ENCODE measurements at regions not wholly inside any gene's neighbourhood (a gene's known extent, or its start where the extent isn't known, plus 50 kb on each side); places are given as distances from the start of the nearest gene placed in this dataset.

GRCh38 chr6:88368071-88368787 is 202.1 kb upstream of the CNR1 start:
- TF ChIP-seq EP300 (IDR thresholded peaks at IDR 0.05) = peak; percentile 7 to 83 (median 41)
- TF ChIP-seq POLR2A (IDR thresholded peaks at IDR 0.05) = no peak
- TF ChIP-seq POLR2AphosphoS5 (IDR thresholded peaks at IDR 0.05) = peak in 1 of 4 donors; percentile 50
- TF ChIP-seq CTCF (IDR thresholded peaks at IDR 0.05) = no peak
- DNase-seq = no peak
- H3K36me3 ChIP-seq = no peaks in the 10 kb centered on the region
- peak overlapping the region in 1 of 4 donors; percentile 3 for H3K27ac ChIP-seq
- no peaks in the 10 kb centered on the region for H3K4me1 ChIP-seq
- no peaks in the 10 kb centered on the region for H3K27me3 ChIP-seq
- H3K9me3 ChIP-seq = no peaks in the 10 kb centered on the region
- no peak overlapping the region for H3K4me3 ChIP-seq
- 84 to 86% methylated on average over 2 of the region's 2 CpGs for WGBS, 2 donors
- intact Hi-C loops (cut with DNase I) = no loop called here

GRCh38 chr6:88367248-88367647 is 201.1 kb upstream of the CNR1 start:
- WGBS, 2 donors = 7 to 11% methylated on average over 1 of the region's 1 CpG
- H3K27me3 ChIP-seq = no peaks in the 10 kb centered on the region
- no peak for TF ChIP-seq POLR2A (IDR thresholded peaks at IDR 0.05)
- intact Hi-C loops (cut with DNase I) = no loop called here
- H3K4me3 ChIP-seq = no peak overlapping the region
- no peaks in the 10 kb centered on the region for H3K4me1 ChIP-seq
- no peak overlapping the region for H3K27ac ChIP-seq
- DNase-seq = no peak
- no peaks in the 10 kb centered on the region for H3K9me3 ChIP-seq
- no peaks in the 10 kb centered on the region for H3K36me3 ChIP-seq

- Histone ChIP-seq H3K9me3 (no peaks in the 10 kb centered on the region), H3K27ac (no peak overlapping the region), H3K4me1 (no peaks in the 10 kb centered on the region), H3K36me3 (no peaks in the 10 kb centered on the region), H3K27me3 (no peaks in the 10 kb centered on the region), H3K4me3 (no peak overlapping the region)
- intact Hi-C loops (cut with DNase I) = no loop called here
- WGBS, 2 donors = 59 to 70% methylated on average over 2 of the region's 2 CpGs
- no peak for DNase-seq
- TF ChIP-seq POLR2AphosphoS5 (IDR thresholded peaks at IDR 0.05) (no peak), POLR2A (IDR thresholded peaks at IDR 0.05) (no peak), EP300 (IDR thresholded peaks at IDR 0.05) (no peak), CTCF (IDR thresholded peaks at IDR 0.05) (no peak)
These were observed 200.5 kb upstream of the CNR1 start for GRCh38 chr6:88366672-88367071.

DNA sequence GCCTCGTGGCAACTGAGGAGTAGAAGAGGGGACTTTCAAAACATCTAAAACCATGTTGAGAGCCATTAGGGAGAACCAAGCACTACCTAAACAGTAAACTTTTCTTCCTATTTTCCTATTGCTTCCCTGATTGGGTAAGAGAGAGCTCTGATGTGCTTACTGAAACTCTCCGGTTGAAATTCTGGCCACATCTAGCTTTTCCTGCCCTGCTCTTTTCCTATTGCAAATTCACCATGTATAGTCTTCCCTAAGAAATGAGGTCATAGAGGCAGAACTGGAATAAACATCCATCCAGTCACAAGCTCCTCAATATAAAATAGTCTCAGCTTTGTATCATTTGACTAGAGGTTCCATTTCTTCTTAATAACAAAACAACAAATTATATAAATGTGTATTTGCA is 199.5 kb upstream of the CNR1 start:
- intact Hi-C loops (cut with DNase I) = no loop called here
- Histone ChIP-seq H3K4me1 (peaks cover 0 to 7% (median 0%) of the 10 kb centered on the region in 4 donors), H3K4me3 (no peak overlapping the region), H3K27me3 (no peaks in the 10 kb centered on the region), H3K9me3 (no peaks in the 10 kb centered on the region), H3K27ac (no peak overlapping the region), H3K36me3 (no peaks in the 10 kb centered on the region)
- no peak for TF ChIP-seq CTCF (IDR thresholded peaks at IDR 0.05)
- DNase-seq = no peak
- WGBS, 2 donors = 73 to 86% methylated on average over 2 of the region's 2 CpGs

DNA sequence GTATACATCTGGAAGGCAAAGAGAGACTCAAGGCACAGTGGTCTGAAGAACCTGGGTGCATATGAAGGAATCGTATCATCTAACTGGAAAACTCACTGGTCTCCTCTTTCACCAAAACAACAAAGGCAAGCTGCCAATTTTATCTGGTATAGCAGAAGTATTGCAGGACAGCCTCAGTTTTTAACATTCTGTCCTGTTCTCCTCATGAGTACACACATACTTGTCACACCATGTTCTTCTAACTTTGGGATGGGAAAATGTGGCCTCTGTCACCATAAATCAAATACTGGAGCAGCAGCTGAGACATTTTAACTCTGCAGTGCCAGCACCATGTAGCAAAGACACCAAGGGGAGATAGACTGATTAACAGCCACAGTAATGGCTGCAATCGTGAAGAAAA is 199.1 kb upstream of the CNR1 start:
- Histone ChIP-seq H3K9me3 (no peaks in the 10 kb centered on the region), H3K27me3 (no peaks in the 10 kb centered on the region), H3K36me3 (no peaks in the 10 kb centered on the region), H3K4me3 (no peak overlapping the region), H3K4me1 (peaks cover 0 to 11% (median 2%) of the 10 kb centered on the region in 4 donors), H3K27ac (no peak overlapping the region)
- intact Hi-C loops (cut with DNase I) = no loop called here
- 82 to 88% methylated on average over 2 of the region's 2 CpGs for WGBS, 2 donors
- peak in 3 of 4 donors; percentile 12 to 35 (median 20) for TF ChIP-seq POLR2AphosphoS5 (IDR thresholded peaks at IDR 0.05)
- no peak for TF ChIP-seq CTCF (IDR thresholded peaks at IDR 0.05)
- peak in 2 of 4 donors; percentile 67 to 83 for TF ChIP-seq EP300 (IDR thresholded peaks at IDR 0.05)
- DNase-seq = no peak
